ENCODE measurements at regions not wholly inside any gene's neighbourhood (a gene's known extent, or its start where the extent isn't known, plus 50 kb on each side); places are given as distances from the start of the nearest gene placed in this dataset.

- DNase-seq (ENCODE audit: low spot score) = no peak
These were observed 274.3 kb upstream of the PPARGC1A start for GRCh38 chr4:24164054-24164693.

- DNase-seq (ENCODE audit: low spot score) = no peak
These were observed 273.5 kb upstream of the PPARGC1A start for GRCh38 chr4:24163314-24163713.

GRCh38 chr4:24160358-24160757, 270.5 kb upstream of the PPARGC1A start:
- DNase-seq (ENCODE audit: low spot score) = no peak

- no peak for DNase-seq (ENCODE audit: low spot score)
These were observed 268.2 kb upstream of the PPARGC1A start for GRCh38 chr4:24158031-24158430.

GRCh38 chr4:24150034-24150433, 260.2 kb upstream of the PPARGC1A start:
- no peak for DNase-seq (ENCODE audit: low spot score)

GRCh38 chr4:24146127-24146526, 256.3 kb upstream of the PPARGC1A start:
- DNase-seq (ENCODE audit: low spot score) = no peak

GRCh38 chr4:24145591-24145990, 255.7 kb upstream of the PPARGC1A start:
- DNase-seq (ENCODE audit: low spot score) = no peak

GRCh38 chr4:24144381-24144780, 254.5 kb upstream of the PPARGC1A start:
- no peak for DNase-seq (ENCODE audit: low spot score)

- no peak for DNase-seq (ENCODE audit: low spot score)
These were observed 253.9 kb upstream of the PPARGC1A start for GRCh38 chr4:24143741-24144140.

- no peak for DNase-seq (ENCODE audit: low spot score)
These were observed 252.0 kb upstream of the PPARGC1A start for GRCh38 chr4:24141836-24142235.

GRCh38 chr4:24140892-24141291, 251.0 kb upstream of the PPARGC1A start:
- no peak for DNase-seq (ENCODE audit: low spot score)

- DNase-seq (ENCODE audit: low spot score) = no peak
These were observed 248.1 kb upstream of the PPARGC1A start for GRCh38 chr4:24137671-24138601.

- no peak for DNase-seq (ENCODE audit: low spot score)
These were observed 242.3 kb upstream of the PPARGC1A start for GRCh38 chr4:24131954-24132673.

- no peak for DNase-seq (ENCODE audit: low spot score)
These were observed 240.8 kb upstream of the PPARGC1A start for GRCh38 chr4:24130637-24131036.

- DNase-seq (ENCODE audit: low spot score) = no peak
These were observed 236.9 kb upstream of the PPARGC1A start for GRCh38 chr4:24126776-24127175.

GRCh38 chr4:24121395-24122175, 231.7 kb upstream of the PPARGC1A start:
- no peak for DNase-seq (ENCODE audit: low spot score)

GRCh38 chr4:24117975-24118374, 228.1 kb upstream of the PPARGC1A start:
- DNase-seq (ENCODE audit: low spot score) = no peak

- no peak for DNase-seq (ENCODE audit: low spot score)
These were observed 226.3 kb upstream of the PPARGC1A start for GRCh38 chr4:24116107-24116506.

- no peak for DNase-seq (ENCODE audit: low spot score)
These were observed 225.2 kb upstream of the PPARGC1A start for GRCh38 chr4:24114919-24115500.

GRCh38 chr4:24114444-24114843, 224.6 kb upstream of the PPARGC1A start:
- DNase-seq (ENCODE audit: low spot score) = no peak

GRCh38 chr4:24112466-24112865, 222.6 kb upstream of the PPARGC1A start:
- DNase-seq (ENCODE audit: low spot score) = no peak

- DNase-seq (ENCODE audit: low spot score) = no peak
These were observed 218.7 kb upstream of the PPARGC1A start for GRCh38 chr4:24108567-24108966.
